HepG2 (cell line): ENCODE measurements at regions not wholly inside any gene's neighbourhood (a gene's known extent, or its start where the extent isn't known, plus 50 kb on each side); places are given as distances from the start of the nearest gene placed in this dataset.

Experiments
- ATAC-seq: fragments of 200-7000 bp; cut with Tn5 transposase; 3 replicates; pipeline ENCODE4 v1.9.1; 2020; ENCODE audit warnings: mild to moderate bottlenecking, moderate library complexity
- BruUV-seq: library from RNA; stranded (reverse); fragments of 400-500 nt; replicated peaks from 2 replicates; lab custom pipeline; 2021; lab: Mats Ljungman, UMichigan
- CTCF ChIA-PET: fragments of 300-600 bp; formaldehyde crosslinking; extraction: SDS; loops from one replicate; lab custom pipeline; 2021; ENCODE audit warnings: low total read pairs, inconsistent platforms, low intra/inter-chr PET ratio; lab: Yijun Ruan, JAX
- POLR2A ChIA-PET: fragments of 350-600 bp; sonication (Branson Sonifier 250); formaldehyde crosslinking; loops from one replicate; lab custom pipeline; 2020; ENCODE audit warnings: antibody characterized with exemption, inconsistent platforms; lab: Yijun Ruan, JAX
- DNase-seq: peaks from one replicate; pipeline ENCODE4 v3.0.0-alpha.2; 2015; ENCODE audit warnings: low spot score
- FAIRE-seq: peaks from 3 replicates; lab custom pipeline; 2011; peaks lifted over from hg19 to GRCh38; lab: Jason Lieb, UNC
- H2AFZ ChIP-seq: one replicate; pipeline ENCODE4 v1.6.1; 2011; ENCODE audit warnings: low read length, inconsistent platforms
- H3K27ac ChIP-seq: fragments of 300-600 bp; 3 replicates; pipeline ENCODE4 v1.8.0; 2011; ENCODE audit warnings: mixed run types, mild to moderate bottlenecking, mixed read lengths, low read length, inconsistent platforms; ENCODE audit not compliant: insufficient read depth; ENCODE audit errors: extremely low read length
- H3K27me3 ChIP-seq, 2 experiments: fragments of 200-600 bp in 1 of 2; 2 replicates in 1 of 2; 3 replicates in 1 of 2; pipeline versions ENCODE4 v1.6.0 to v1.8.0; 2011; ENCODE audit warnings: low read length in 2 of 2, mild to moderate bottlenecking in 2 of 2, moderate library complexity in 2 of 2, inconsistent platforms in 1 of 2; ENCODE audit not compliant: insufficient read depth in 2 of 2, control insufficient read depth in 1 of 2
- H3K36me3 ChIP-seq, 2 experiments: fragments of 200-600 bp in 1 of 2; replicated peaks in 1 of 2; 2 replicates in 1 of 2; 3 replicates in 1 of 2; pipeline versions ENCODE4 v1.5.1 to v1.8.0; 2011; ENCODE audit warnings: low read length in 2 of 2, inconsistent platforms in 1 of 2; ENCODE audit not compliant: insufficient read depth in 2 of 2, control insufficient read depth in 1 of 2
- H3K4me1 ChIP-seq: 2 replicates; pipeline ENCODE4 v1.5.1; 2012; ENCODE audit warnings: low read length, inconsistent platforms; ENCODE audit not compliant: insufficient read depth
- H3K4me2 ChIP-seq: 2 replicates; pipeline ENCODE4 v1.6.0; 2011; ENCODE audit warnings: low read depth, low read length, inconsistent platforms
- H3K4me3 ChIP-seq, 3 experiments: fragments of 200-600 bp in 1 of 3; sonication (generic), shearing (Covaris generic) in 1 of 3; replicated peaks in 1 of 3; 2 replicates each; pipeline ENCODE4 v1.5.1; 2011 to 2016; ENCODE audit warnings: low read length in 3 of 3, inconsistent platforms in 2 of 3, low read depth in 2 of 3, mild to moderate bottlenecking in 2 of 3, control low read depth in 1 of 3, mixed read lengths in 1 of 3; ENCODE audit not compliant: insufficient read depth in 1 of 3
- H3K79me2 ChIP-seq: one replicate; pipeline ENCODE4 v1.6.1; 2011; ENCODE audit warnings: low read length, inconsistent platforms; ENCODE audit not compliant: insufficient read depth
- H3K9ac ChIP-seq: 2 replicates; pipeline ENCODE4 v1.6.0; 2011; ENCODE audit warnings: mild to moderate bottlenecking, low read depth, low read length, inconsistent platforms; ENCODE audit not compliant: insufficient read depth
- H3K9me3 ChIP-seq: 2 replicates; pipeline ENCODE4 v1.5.1; 2012; ENCODE audit warnings: mild to moderate bottlenecking, low read length
- H4K20me1 ChIP-seq: 2 replicates; pipeline ENCODE4 v1.6.0; 2011; ENCODE audit warnings: inconsistent platforms, mild to moderate bottlenecking, low read length, moderate library complexity; ENCODE audit not compliant: insufficient read depth
- SMC3 ChIP-seq: IDR thresholded peaks from 2 replicates; pipeline ENCODE4 v1.6.1; 2011; ENCODE audit warnings: low read length, improper control_type of control experiment
- STAG1 ChIP-seq: sonication (generic); formaldehyde crosslinking; IDR thresholded peaks from 2 replicates; pipeline ENCODE4 v1.4.0; 2020; ENCODE audit warnings: missing genetic modification reagents
- ZNF543 ChIP-seq: sonication (generic); formaldehyde crosslinking; IDR thresholded peaks from 2 replicates; pipeline ENCODE4 v1.4.0; 2020; ENCODE audit warnings: mild to moderate bottlenecking, missing genetic modification reagents
- WGBS: methylation state at CpG from one replicate; pipeline ENCODE4 v1.1.6; 2017; ENCODE audit warnings: low lambda C conversion rate; 5-methylcytosine and 5-hydroxymethylcytosine counted together
- in situ Hi-C: cut with HindIII; loops from 2 replicates; pipeline ENCODE4 v1.10.0; 2017; ENCODE audit warnings: low pct_unique_long_range_greater_than_20kb; ENCODE audit not compliant: extremely low pct_ligation_motif_present
- intact Hi-C: fragments of 100-400 bp; cut with micrococcal nuclease; formaldehyde crosslinking; loops from one replicate; pipeline ENCODE4 v1.10.0; 2022; ENCODE audit not compliant: unreplicated experiment
- TF ChIP-seq, protein P1 (sequence below): sonication (generic); formaldehyde crosslinking; conservative IDR thresholded peaks from 2 replicates; pipeline ENCODE4 v1.4.0; 2020; ENCODE audit warnings: missing genetic modification reagents
- TF ChIP-seq, protein P2 (sequence below): sonication (generic); formaldehyde crosslinking; IDR thresholded peaks from 2 replicates; pipeline ENCODE4 v1.5.0; 2020; ENCODE audit warnings: mild to moderate bottlenecking, missing genetic modification reagents, moderate library complexity
- TF ChIP-seq, protein P3 (sequence below): sonication (generic); formaldehyde crosslinking; conservative IDR thresholded peaks from 2 replicates; pipeline ENCODE4 v1.8.0; 2022; ENCODE audit warnings: low read depth, missing genetic modification reagents

DNA sequence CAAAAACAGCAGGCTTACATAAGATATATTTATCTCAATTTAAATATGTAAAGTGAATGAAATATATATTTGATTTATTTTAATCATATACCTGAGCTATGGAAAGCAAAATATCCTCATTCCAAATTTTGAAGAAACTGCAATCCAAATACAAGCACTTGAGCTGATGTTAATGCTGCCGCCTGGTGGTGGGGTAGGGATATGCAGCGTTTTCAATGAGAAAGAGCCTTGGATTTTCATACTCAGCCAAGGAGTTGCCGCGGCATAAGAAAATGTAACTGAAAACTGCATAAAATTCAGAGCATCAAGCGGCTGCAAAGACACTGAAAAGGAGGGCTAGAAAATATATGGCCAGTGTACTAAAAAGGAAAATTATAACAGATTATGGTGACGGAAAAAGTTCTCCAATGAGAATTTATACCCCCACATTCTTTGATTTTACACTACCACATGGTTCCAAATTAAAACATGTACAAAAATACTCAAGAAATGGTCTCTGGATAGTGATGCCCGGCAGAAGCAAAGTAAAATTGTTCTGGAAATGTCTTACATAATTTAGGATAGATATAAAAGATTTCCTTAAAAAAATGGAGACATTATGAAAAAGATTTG is 660.3 kb upstream of the PITX2 start:
- intact Hi-C loops = loop anchor here (1.0 to 2.0 kb wide), 4 partner anchors 147 to 1284 kb away; no protein-coding TSS in a partner anchor
- TF ChIP-seq STAG1 (peak; percentile 45), SMC3 (peak; percentile 78), ZNF543 (no peak)
- TF ChIP-seq, protein P1, sequence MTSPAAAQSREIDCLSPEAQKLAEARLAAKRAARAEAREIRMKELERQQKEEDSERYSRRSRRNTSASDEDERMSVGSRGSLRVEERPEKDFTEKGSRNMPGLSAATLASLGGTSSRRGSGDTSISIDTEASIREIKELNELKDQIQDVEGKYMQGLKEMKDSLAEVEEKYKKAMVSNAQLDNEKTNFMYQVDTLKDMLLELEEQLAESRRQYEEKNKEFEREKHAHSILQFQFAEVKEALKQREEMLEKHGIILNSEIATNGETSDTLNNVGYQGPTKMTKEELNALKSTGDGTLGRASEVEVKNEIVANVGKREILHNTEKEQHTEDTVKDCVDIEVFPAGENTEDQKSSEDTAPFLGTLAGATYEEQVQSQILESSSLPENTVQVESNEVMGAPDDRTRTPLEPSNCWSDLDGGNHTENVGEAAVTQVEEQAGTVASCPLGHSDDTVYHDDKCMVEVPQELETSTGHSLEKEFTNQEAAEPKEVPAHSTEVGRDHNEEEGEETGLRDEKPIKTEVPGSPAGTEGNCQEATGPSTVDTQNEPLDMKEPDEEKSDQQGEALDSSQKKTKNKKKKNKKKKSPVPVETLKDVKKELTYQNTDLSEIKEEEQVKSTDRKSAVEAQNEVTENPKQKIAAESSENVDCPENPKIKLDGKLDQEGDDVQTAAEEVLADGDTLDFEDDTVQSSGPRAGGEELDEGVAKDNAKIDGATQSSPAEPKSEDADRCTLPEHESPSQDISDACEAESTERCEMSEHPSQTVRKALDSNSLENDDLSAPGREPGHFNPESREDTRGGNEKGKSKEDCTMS (CRISPR knock-in tag) = 0 out of 2 replicates have a peak, but pooled peaks have one; percentile 37
- TF ChIP-seq, protein P2, sequence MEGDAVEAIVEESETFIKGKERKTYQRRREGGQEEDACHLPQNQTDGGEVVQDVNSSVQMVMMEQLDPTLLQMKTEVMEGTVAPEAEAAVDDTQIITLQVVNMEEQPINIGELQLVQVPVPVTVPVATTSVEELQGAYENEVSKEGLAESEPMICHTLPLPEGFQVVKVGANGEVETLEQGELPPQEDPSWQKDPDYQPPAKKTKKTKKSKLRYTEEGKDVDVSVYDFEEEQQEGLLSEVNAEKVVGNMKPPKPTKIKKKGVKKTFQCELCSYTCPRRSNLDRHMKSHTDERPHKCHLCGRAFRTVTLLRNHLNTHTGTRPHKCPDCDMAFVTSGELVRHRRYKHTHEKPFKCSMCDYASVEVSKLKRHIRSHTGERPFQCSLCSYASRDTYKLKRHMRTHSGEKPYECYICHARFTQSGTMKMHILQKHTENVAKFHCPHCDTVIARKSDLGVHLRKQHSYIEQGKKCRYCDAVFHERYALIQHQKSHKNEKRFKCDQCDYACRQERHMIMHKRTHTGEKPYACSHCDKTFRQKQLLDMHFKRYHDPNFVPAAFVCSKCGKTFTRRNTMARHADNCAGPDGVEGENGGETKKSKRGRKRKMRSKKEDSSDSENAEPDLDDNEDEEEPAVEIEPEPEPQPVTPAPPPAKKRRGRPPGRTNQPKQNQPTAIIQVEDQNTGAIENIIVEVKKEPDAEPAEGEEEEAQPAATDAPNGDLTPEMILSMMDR = peak; percentile 71
- TF ChIP-seq, protein P3, sequence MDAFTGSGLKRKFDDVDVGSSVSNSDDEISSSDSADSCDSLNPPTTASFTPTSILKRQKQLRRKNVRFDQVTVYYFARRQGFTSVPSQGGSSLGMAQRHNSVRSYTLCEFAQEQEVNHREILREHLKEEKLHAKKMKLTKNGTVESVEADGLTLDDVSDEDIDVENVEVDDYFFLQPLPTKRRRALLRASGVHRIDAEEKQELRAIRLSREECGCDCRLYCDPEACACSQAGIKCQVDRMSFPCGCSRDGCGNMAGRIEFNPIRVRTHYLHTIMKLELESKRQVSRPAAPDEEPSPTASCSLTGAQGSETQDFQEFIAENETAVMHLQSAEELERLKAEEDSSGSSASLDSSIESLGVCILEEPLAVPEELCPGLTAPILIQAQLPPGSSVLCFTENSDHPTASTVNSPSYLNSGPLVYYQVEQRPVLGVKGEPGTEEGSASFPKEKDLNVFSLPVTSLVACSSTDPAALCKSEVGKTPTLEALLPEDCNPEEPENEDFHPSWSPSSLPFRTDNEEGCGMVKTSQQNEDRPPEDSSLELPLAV (CRISPR knock-in tag) = no peak
- TF ChIP-seq, all 625 proteins: peak for 4
- Histone ChIP-seq H3K9ac (no peak overlapping the region), H3K4me3 (no peak overlapping the region), H3K27ac (no peak overlapping the region), H3K4me1 (no peaks in the 10 kb centered on the region), H3K9me3 (no peaks in the 10 kb centered on the region), H4K20me1 (no peaks in the 10 kb centered on the region), H3K4me2 (no peak overlapping the region), H3K36me3 (no peaks in the 10 kb centered on the region), H3K79me2 (no peaks in the 10 kb centered on the region), H2AFZ (no peak overlapping the region), H3K27me3 (no peaks in the 10 kb centered on the region)
- in situ Hi-C loops = loop anchor here (5.0 kb wide), 1 partner anchor 651 kb away; no protein-coding TSS in a partner anchor
- FAIRE-seq (peak; percentile 26), ATAC-seq (peak; percentile 38; the same call in 1 of the 3 replicates), DNase-seq (peak; percentile 39)
- no TSS peak for BruUV-seq
- ChIA-PET CTCF (interaction anchor here (2.2 kb wide), 1 partner anchor 651 kb away, joined by 21 read pairs; no protein-coding TSS in a partner anchor), POLR2A (no interaction called here)
- 0% methylated on average over 7 of the region's 7 CpGs for WGBS
